HG03060 (cell line): ENCODE measurements at regions not wholly inside any gene's neighbourhood (a gene's known extent, or its start where the extent isn't known, plus 50 kb on each side); places are given as distances from the start of the nearest gene placed in this dataset.
"Not testable (repeated sequence)": the region's sequence is repeated elsewhere in the genome, so short reads cannot be mapped to it uniquely, and the experiment has no call there.

Source experiments
- ATAC-seq: cut with Tn5 transposase; IDR thresholded peaks from one replicate; pipeline ENCODE4 v1.9.1; 2021; ENCODE audit warnings: low read depth, moderate number of reproducible peaks; ENCODE audit not compliant: unreplicated experiment

GRCh38 chr16:29248306-29248939 is 158.1 kb downstream of the NPIPB11 start:
- ATAC-seq: not testable (repeated sequence)

- not testable (repeated sequence) for ATAC-seq
These were observed 160.4 kb downstream of the NPIPB11 start for GRCh38 chr16:29246091-29246490.

- no peak for ATAC-seq
These were observed 168.5 kb downstream of the NPIPB11 start for GRCh38 chr16:29237971-29238370.

- ATAC-seq: not testable (repeated sequence)
These were observed 169.0 kb downstream of the NPIPB11 start for GRCh38 chr16:29237495-29237894.

GRCh38 chr16:29237023-29237422 is 169.5 kb downstream of the NPIPB11 start:
- not testable (repeated sequence) for ATAC-seq

GRCh38 chr16:29235836-29236370 is 170.6 kb downstream of the NPIPB11 start:
- not testable (repeated sequence) for ATAC-seq

- not testable (repeated sequence) for ATAC-seq
These were observed 171.8 kb downstream of the NPIPB11 start for GRCh38 chr16:29234536-29235275.

- not testable (repeated sequence) for ATAC-seq
These were observed 172.7 kb downstream of the NPIPB11 start for GRCh38 chr16:29233705-29234404.

- no peak for ATAC-seq
These were observed 173.5 kb downstream of the NPIPB11 start for GRCh38 chr16:29232811-29233704.

GRCh38 chr16:29232160-29232705 is 174.3 kb downstream of the NPIPB11 start:
- not testable (repeated sequence) for ATAC-seq

- ATAC-seq: no peak
These were observed 175.3 kb downstream of the NPIPB11 start for GRCh38 chr16:29231244-29231643.

GRCh38 chr16:29230671-29231096 is 175.8 kb downstream of the NPIPB11 start:
- no peak for ATAC-seq

GRCh38 chr16:29230006-29230668 is 176.4 kb downstream of the NPIPB11 start:
- not testable (repeated sequence) for ATAC-seq

- ATAC-seq: not testable (repeated sequence)
These were observed 176.9 kb downstream of the NPIPB11 start for GRCh38 chr16:29229616-29230005.

GRCh38 chr16:29228664-29229611 is 177.6 kb downstream of the NPIPB11 start:
- not testable (repeated sequence) for ATAC-seq

- ATAC-seq: not testable (repeated sequence)
These were observed 178.5 kb downstream of the NPIPB11 start for GRCh38 chr16:29227751-29228663.

- no peak for ATAC-seq
These were observed 179.7 kb downstream of the NPIPB11 start for GRCh38 chr16:29226782-29227181.
